ENCODE measurements at regions not wholly inside any gene's neighbourhood (a gene's known extent, or its start where the extent isn't known, plus 50 kb on each side); places are given as distances from the start of the nearest gene placed in this dataset.

- no peak overlapping the region for H3K27ac ChIP-seq
- TF ChIP-seq CTCF (conservative IDR thresholded peaks at IDR 0.05) = no peak
Measured at GRCh38 chr17:6286233-6286632, 148.7 kb downstream of the AIPL1 start.

GRCh38 chr17:6285486-6285885 lies 149.4 kb downstream of the AIPL1 start:
- TF ChIP-seq CTCF (conservative IDR thresholded peaks at IDR 0.05) = no peak
- H3K27ac ChIP-seq = no peak overlapping the region

DNA sequence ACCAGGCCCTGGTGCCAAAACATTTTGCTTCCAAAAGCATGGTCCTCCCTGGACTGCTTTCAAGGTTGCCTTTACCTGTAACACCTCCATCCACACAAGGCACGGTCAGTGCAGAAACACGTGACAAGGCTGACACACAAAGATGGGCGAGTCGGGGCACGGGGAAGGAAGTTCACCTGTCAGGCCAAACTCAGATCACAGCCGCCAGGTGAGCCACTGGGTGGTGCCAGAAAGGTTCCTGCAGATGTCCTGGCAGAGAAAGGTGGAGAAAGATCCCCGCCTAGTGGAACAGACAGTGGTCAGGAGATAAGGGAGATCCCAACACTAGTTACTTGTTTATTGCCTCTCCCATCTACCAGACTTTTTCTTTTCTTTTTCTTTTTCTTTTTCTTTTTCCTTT lies 155.3 kb downstream of the AIPL1 start:
- TF ChIP-seq CTCF (conservative IDR thresholded peaks at IDR 0.05) = peak; percentile 79
- H3K27ac ChIP-seq = no peak overlapping the region

GRCh38 chr17:6278376-6278775 lies 156.5 kb downstream of the AIPL1 start:
- TF ChIP-seq CTCF (conservative IDR thresholded peaks at IDR 0.05) = no peak
- H3K27ac ChIP-seq = no peak overlapping the region

- H3K27ac ChIP-seq = no peak overlapping the region
- TF ChIP-seq CTCF (conservative IDR thresholded peaks at IDR 0.05) = no peak
Measured at GRCh38 chr17:6276711-6277110, 158.2 kb downstream of the AIPL1 start.

GRCh38 chr17:6274310-6274709 lies 160.6 kb downstream of the AIPL1 start:
- no peak for TF ChIP-seq CTCF (conservative IDR thresholded peaks at IDR 0.05)

GRCh38 chr17:6269478-6269877 lies 165.4 kb downstream of the AIPL1 start:
- no peak for TF ChIP-seq CTCF (conservative IDR thresholded peaks at IDR 0.05)

More at GRCh38 chr17:6274310-6274709, 160.6 kb downstream of the AIPL1 start:
- no peak overlapping the region for H3K27ac ChIP-seq

DNA sequence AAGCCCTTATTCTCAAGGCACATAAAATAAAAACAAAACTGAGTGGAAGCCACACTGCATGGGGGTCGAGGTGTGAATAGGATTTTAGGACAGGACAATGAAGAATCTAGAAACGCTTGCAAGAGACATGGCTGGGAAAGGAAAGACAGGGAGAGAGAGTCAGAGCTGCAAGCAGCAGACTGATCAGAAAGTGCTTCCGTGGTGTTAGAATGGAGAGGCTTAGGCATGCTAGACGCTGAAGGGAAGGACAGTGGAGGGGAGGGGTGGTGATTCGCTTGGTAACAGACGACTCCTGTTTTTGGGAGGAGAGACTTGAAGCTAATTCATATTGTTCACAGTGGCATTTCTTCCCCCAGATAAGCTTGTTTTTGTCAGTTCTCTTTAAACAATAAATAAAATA lies 173.5 kb downstream of the AIPL1 start:
- no peak overlapping the region for H3K27ac ChIP-seq
- TF ChIP-seq CTCF (conservative IDR thresholded peaks at IDR 0.05) = no peak

More at GRCh38 chr17:6269478-6269877, 165.4 kb downstream of the AIPL1 start:
- H3K27ac ChIP-seq = no peak overlapping the region

All from VCaP (cell line).